Activated CD8-positive, alpha-beta memory T cell treated with anti-CD3 and anti-CD28 coated beads for 48 hours (primary cell): ENCODE measurements at regions not wholly inside any gene's neighbourhood (a gene's known extent, or its start where the extent isn't known, plus 50 kb on each side); places are given as distances from the start of the nearest gene placed in this dataset.

Experiments
- DNase-seq, 3 experiments: peaks; one replicate each; pipeline ENCODE4 v3.0.0-alpha.2; 2020; ENCODE audit warnings: low read depth in 2 of 3, low spot score in 2 of 3

- no peak for DNase-seq
Measured at GRCh38 chr1:5109633-5110032, 455.2 kb downstream of the AJAP1 start.

GRCh38 chr1:5108740-5109139 is 454.3 kb downstream of the AJAP1 start:
- no peak for DNase-seq

GRCh38 chr1:5105744-5106143 is 451.3 kb downstream of the AJAP1 start:
- no peak for DNase-seq

GRCh38 chr1:5099558-5099957 is 445.1 kb downstream of the AJAP1 start:
- DNase-seq: no peak

GRCh38 chr1:5098981-5099385 is 444.6 kb downstream of the AJAP1 start:
- no peak for DNase-seq

- DNase-seq: no peak
Measured at GRCh38 chr1:5093042-5093441, 438.6 kb downstream of the AJAP1 start.

GRCh38 chr1:5084676-5085075 is 430.3 kb downstream of the AJAP1 start:
- DNase-seq: no peak

GRCh38 chr1:5067246-5067645 is 412.8 kb downstream of the AJAP1 start:
- no peak for DNase-seq

GRCh38 chr1:5053744-5054143 is 399.3 kb downstream of the AJAP1 start:
- DNase-seq: no peak

GRCh38 chr1:5029136-5029535 is 374.7 kb downstream of the AJAP1 start:
- no peak for DNase-seq

GRCh38 chr1:5012249-5012648 is 357.8 kb downstream of the AJAP1 start:
- no peak for DNase-seq

- no peak for DNase-seq
Measured at GRCh38 chr1:5010656-5011055, 356.2 kb downstream of the AJAP1 start.

- no peak for DNase-seq
Measured at GRCh38 chr1:5010236-5010635, 355.8 kb downstream of the AJAP1 start.

- no peak for DNase-seq
Measured at GRCh38 chr1:5009376-5010065, 355.1 kb downstream of the AJAP1 start.

GRCh38 chr1:5005171-5005570 is 350.8 kb downstream of the AJAP1 start:
- DNase-seq: no peak

GRCh38 chr1:5002676-5003075 is 348.3 kb downstream of the AJAP1 start:
- no peak for DNase-seq

GRCh38 chr1:5001466-5001865 is 347.1 kb downstream of the AJAP1 start:
- DNase-seq: no peak

- no peak for DNase-seq
Measured at GRCh38 chr1:4986306-4986705, 331.9 kb downstream of the AJAP1 start.

GRCh38 chr1:4984841-4985240 is 330.4 kb downstream of the AJAP1 start:
- DNase-seq: no peak

- DNase-seq: no peak
Measured at GRCh38 chr1:4980211-4980610, 325.8 kb downstream of the AJAP1 start.

- no peak for DNase-seq
Measured at GRCh38 chr1:4978660-4979390, 324.4 kb downstream of the AJAP1 start.

GRCh38 chr1:4977701-4978100 is 323.3 kb downstream of the AJAP1 start:
- DNase-seq: no peak
